ENCODE measurements at regions not wholly inside any gene's neighbourhood (a gene's known extent, or its start where the extent isn't known, plus 50 kb on each side); places are given as distances from the start of the nearest gene placed in this dataset.
"Not testable (repeated sequence)": the region's sequence is repeated elsewhere in the genome, so short reads cannot be mapped to it uniquely, and the experiment has no call there.

DNA sequence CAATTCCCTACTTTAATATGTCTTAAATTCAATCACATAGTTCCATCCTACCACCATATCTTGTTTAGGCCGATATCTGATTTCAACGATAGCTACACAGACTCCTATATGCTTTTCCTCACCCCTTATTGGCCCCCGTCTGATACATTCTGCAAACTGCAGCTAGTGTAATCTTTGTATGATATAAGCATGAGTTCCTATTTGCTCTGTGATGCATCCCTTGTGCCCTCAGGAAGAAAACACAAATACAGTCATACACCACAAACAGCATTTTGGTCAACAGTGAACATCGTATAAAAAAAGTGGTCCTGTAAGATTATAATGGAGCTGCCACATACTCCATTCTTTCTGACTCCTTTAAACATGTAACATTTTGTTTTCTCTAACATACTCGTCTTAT lies 837.8 kb upstream of the CDH6 start (continued):
- TF ChIP-seq GLIS3 (CRISPR knock-in tag; IDR thresholded peaks at IDR 0.05), result no peak

DNA sequence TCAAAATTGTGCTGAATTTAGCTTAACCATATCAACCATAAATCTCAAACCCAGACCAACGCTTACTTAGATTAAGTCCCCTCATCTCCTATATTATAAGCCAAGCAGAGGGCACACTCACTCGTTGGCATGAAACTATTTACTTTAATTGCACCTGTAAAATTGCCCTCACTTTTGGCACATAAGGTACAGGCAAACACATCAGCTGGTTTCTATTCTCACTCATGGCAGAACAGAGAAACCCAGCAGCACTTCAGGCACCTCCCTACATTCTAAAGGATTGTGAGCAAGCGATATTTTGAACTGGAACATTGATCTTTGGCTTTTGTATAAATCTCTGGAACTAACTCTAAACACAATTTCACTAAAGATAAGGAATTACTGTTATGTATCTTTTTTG lies 845.6 kb upstream of the CDH6 start:
- ATAC-seq, result no peak

DNA sequence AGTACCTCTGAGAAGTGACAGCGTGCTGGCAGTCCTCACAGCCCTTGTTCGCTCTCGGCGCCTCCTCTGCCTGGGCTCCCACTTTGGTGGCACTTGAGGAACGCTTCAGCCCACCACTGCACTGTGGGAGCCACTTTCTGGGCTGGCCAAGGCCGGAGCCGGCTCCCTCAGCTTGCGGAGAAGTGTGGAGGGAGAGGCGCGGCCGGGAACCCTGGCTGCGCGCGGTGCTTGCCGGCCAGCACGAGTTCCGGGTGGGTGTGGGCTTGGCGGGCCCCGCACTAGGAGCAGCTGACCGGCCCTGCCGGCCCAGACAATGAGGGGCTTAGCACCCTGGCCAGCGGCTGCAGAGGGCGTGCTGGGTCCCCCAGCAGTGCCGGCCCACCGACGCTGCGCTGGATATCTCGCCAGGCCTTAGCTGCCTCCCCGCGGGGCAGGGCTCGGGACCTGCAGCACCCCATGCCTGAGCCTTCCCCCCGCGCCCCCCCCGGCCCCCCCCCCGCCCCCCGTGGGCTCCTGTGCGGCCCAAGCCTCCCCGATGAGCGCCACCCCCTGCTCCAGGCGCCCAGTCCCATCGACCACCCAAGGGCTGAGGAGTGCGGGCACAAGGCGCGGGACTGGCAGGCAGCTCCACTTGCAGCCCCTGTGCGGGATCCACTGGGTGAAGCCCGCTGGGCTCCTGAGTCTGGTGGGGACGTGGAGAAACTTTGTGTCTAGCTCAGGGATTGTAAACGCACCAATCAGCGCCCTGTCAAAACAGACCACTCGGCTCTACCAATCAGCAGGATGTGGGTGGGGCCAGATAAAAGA lies 847.7 kb upstream of the CDH6 start:
- ATAC-seq, result not testable (repeated sequence)

More for the DNA sequence above, 845.6 kb upstream of the CDH6 start:
- TF ChIP-seq PPARA (CRISPR knock-in tag; IDR thresholded peaks at IDR 0.05; ENCODE audit: borderline replicate concordance) (no peak), TOX (CRISPR knock-in tag; IDR thresholded peaks at IDR 0.05; ENCODE audit: borderline replicate concordance) (no peak), ESRRG (CRISPR knock-in tag; IDR thresholded peaks at IDR 0.05) (no peak), ISL1 (CRISPR knock-in tag; IDR thresholded peaks at IDR 0.05) (no peak), CSDC2 (CRISPR knock-in tag; IDR thresholded peaks at IDR 0.05) (no peak), ZNF70 (CRISPR knock-in tag; IDR thresholded peaks at IDR 0.05) (no peak), GLIS3 (CRISPR knock-in tag; IDR thresholded peaks at IDR 0.05) (no peak), ARNTL (CRISPR knock-in tag; IDR thresholded peaks at IDR 0.05; ENCODE audit: borderline replicate concordance, low read depth) (no peak), ZFP3 (CRISPR knock-in tag; IDR thresholded peaks at IDR 0.05) (no peak)
- TF ChIP-seq, protein P1, sequence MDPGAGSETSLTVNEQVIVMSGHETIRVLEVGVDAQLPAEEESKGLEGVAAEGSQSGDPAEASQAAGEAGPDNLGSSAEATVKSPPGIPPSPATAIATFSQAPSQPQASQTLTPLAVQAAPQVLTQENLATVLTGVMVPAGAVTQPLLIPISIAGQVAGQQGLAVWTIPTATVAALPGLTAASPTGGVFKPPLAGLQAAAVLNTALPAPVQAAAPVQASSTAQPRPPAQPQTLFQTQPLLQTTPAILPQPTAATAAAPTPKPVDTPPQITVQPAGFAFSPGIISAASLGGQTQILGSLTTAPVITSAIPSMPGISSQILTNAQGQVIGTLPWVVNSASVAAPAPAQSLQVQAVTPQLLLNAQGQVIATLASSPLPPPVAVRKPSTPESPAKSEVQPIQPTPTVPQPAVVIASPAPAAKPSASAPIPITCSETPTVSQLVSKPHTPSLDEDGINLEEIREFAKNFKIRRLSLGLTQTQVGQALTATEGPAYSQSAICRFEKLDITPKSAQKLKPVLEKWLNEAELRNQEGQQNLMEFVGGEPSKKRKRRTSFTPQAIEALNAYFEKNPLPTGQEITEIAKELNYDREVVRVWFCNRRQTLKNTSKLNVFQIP (CRISPR knock-in tag; IDR thresholded peaks at IDR 0.05; ENCODE audit: borderline replicate concordance, low read depth), result no peak

DNA sequence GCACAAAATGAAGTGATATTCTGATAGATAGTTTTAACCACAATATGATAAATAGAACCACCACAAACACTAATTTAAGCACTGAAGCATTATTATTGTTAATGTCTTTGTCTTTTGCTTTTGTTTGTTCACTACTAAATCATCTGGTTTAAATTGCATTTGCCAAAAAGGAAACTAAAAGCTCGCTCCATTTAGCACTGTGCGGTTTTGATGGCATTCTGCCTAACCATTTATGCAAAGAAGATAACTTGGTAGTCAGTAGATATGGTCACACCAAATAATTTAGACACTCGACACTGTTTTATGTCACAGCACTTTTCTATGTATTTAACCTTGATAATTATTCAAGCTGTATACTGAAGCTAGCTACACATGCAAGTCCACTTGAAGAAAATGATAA lies 849.8 kb upstream of the CDH6 start:
- TF ChIP-seq, protein P2, sequence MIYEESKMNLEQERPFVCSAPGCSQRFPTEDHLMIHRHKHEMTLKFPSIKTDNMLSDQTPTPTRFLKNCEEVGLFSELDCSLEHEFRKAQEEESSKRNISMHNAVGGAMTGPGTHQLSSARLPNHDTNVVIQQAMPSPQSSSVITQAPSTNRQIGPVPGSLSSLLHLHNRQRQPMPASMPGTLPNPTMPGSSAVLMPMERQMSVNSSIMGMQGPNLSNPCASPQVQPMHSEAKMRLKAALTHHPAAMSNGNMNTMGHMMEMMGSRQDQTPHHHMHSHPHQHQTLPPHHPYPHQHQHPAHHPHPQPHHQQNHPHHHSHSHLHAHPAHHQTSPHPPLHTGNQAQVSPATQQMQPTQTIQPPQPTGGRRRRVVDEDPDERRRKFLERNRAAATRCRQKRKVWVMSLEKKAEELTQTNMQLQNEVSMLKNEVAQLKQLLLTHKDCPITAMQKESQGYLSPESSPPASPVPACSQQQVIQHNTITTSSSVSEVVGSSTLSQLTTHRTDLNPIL (CRISPR knock-in tag; IDR thresholded peaks at IDR 0.05; ENCODE audit: low read depth), result no peak
- no peak for TF ChIP-seq TOX (CRISPR knock-in tag; IDR thresholded peaks at IDR 0.05; ENCODE audit: borderline replicate concordance)
- no peak for TF ChIP-seq ZC3H10 (CRISPR knock-in tag; IDR thresholded peaks at IDR 0.05)
- TF ChIP-seq ZFP30 (CRISPR knock-in tag; IDR thresholded peaks at IDR 0.05), result no peak
- no peak for TF ChIP-seq ZNF70 (CRISPR knock-in tag; IDR thresholded peaks at IDR 0.05)
- ATAC-seq, result no peak

DNA sequence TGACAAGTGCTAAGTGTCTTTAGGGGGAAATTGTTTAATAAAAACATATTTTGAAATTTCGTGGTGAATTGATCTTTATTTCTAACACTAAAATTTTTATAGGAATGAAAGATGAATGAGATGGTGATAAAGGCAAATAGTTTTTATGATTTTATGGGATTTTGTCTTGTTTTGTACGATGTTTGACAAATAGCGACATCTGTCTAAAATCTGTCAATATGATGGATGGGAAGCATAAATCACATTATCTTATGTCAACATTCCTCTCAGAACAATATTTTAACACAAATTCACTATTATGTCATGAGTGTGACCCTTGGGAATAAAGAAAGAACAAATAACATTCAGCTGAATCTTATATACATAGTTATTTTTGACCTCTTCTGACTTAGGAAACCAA lies 852.0 kb upstream of the CDH6 start:
- no peak for TF ChIP-seq TOX (CRISPR knock-in tag; IDR thresholded peaks at IDR 0.05; ENCODE audit: borderline replicate concordance)
- TF ChIP-seq ISL1 (CRISPR knock-in tag; IDR thresholded peaks at IDR 0.05), result no peak
- TF ChIP-seq ZFP30 (CRISPR knock-in tag; IDR thresholded peaks at IDR 0.05), result no peak
- ATAC-seq, result no peak

DNA sequence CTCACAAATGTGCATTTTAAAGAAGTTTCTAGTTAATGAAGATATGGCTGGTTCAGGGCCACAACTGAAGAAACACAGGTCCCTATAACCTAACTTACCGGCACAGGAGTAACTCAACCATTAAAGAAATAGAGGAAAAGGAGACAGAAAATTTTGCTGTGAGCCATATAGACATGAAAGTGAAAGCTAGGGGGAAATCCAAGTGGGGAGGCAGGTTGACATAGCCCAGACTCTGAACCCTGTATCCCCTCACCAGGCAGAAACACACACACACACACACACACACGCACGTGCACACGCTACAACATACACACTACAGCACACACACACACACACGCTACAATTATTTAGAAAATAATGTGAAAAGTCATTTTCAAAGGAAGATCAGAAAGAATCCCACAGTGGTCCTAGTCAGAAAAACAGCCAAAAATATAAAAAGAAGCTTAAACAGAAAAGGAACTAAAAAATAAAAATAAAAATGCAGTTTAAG lies 856.4 kb upstream of the CDH6 start:
- ATAC-seq, result no peak

More for the DNA sequence above, 856.4 kb upstream of the CDH6 start:
- TF ChIP-seq ZFP3 (CRISPR knock-in tag; IDR thresholded peaks at IDR 0.05) (no peak), CSDC2 (CRISPR knock-in tag; IDR thresholded peaks at IDR 0.05) (no peak), ZNF565 (CRISPR knock-in tag; conservative IDR thresholded peaks at IDR 0.05; ENCODE audit: low read depth) (no peak), OSR1 (CRISPR knock-in tag; IDR thresholded peaks at IDR 0.05) (no peak)
- TF ChIP-seq, protein P3, sequence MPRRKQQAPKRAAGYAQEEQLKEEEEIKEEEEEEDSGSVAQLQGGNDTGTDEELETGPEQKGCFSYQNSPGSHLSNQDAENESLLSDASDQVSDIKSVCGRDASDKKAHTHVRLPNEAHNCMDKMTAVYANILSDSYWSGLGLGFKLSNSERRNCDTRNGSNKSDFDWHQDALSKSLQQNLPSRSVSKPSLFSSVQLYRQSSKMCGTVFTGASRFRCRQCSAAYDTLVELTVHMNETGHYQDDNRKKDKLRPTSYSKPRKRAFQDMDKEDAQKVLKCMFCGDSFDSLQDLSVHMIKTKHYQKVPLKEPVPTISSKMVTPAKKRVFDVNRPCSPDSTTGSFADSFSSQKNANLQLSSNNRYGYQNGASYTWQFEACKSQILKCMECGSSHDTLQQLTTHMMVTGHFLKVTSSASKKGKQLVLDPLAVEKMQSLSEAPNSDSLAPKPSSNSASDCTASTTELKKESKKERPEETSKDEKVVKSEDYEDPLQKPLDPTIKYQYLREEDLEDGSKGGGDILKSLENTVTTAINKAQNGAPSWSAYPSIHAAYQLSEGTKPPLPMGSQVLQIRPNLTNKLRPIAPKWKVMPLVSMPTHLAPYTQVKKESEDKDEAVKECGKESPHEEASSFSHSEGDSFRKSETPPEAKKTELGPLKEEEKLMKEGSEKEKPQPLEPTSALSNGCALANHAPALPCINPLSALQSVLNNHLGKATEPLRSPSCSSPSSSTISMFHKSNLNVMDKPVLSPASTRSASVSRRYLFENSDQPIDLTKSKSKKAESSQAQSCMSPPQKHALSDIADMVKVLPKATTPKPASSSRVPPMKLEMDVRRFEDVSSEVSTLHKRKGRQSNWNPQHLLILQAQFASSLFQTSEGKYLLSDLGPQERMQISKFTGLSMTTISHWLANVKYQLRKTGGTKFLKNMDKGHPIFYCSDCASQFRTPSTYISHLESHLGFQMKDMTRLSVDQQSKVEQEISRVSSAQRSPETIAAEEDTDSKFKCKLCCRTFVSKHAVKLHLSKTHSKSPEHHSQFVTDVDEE (CRISPR knock-in tag; IDR thresholded peaks at IDR 0.05), result no peak
- TF ChIP-seq, protein P4, sequence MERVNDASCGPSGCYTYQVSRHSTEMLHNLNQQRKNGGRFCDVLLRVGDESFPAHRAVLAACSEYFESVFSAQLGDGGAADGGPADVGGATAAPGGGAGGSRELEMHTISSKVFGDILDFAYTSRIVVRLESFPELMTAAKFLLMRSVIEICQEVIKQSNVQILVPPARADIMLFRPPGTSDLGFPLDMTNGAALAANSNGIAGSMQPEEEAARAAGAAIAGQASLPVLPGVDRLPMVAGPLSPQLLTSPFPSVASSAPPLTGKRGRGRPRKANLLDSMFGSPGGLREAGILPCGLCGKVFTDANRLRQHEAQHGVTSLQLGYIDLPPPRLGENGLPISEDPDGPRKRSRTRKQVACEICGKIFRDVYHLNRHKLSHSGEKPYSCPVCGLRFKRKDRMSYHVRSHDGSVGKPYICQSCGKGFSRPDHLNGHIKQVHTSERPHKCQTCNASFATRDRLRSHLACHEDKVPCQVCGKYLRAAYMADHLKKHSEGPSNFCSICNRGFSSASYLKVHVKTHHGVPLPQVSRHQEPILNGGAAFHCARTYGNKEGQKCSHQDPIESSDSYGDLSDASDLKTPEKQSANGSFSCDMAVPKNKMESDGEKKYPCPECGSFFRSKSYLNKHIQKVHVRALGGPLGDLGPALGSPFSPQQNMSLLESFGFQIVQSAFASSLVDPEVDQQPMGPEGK (CRISPR knock-in tag; IDR thresholded peaks at IDR 0.05; ENCODE audit: borderline replicate concordance), result no peak

Measured in SK-N-SH treated with all-trans-retinoic acid at 6 μM for 48 hours (cell line).